GM18867 (cell line): ENCODE measurements at regions not wholly inside any gene's neighbourhood (a gene's known extent, or its start where the extent isn't known, plus 50 kb on each side); places are given as distances from the start of the nearest gene placed in this dataset.
"Not testable (repeated sequence)": the region's sequence is repeated elsewhere in the genome, so short reads cannot be mapped to it uniquely, and the experiment has no call there.

Experiments used
- ATAC-seq: cut with Tn5 transposase; IDR thresholded peaks from one replicate; pipeline ENCODE4 v1.9.1; 2021; ENCODE audit warnings: mild to moderate bottlenecking, moderate library complexity; ENCODE audit not compliant: unreplicated experiment

GRCh38 chr2:64932371-64933216 lies 56.6 kb upstream of the SLC1A4 start:
- peak; percentile 91 for ATAC-seq

- ATAC-seq = no peak
Measured at GRCh38 chr2:64934530-64934929, 54.7 kb upstream of the SLC1A4 start.

GRCh38 chr2:64936809-64937208 lies 52.4 kb upstream of the SLC1A4 start:
- ATAC-seq = no peak

GRCh38 chr2:64937314-64937686 lies 51.9 kb upstream of the SLC1A4 start:
- not testable (repeated sequence) for ATAC-seq

- peak; percentile 65 for ATAC-seq
Measured at GRCh38 chr2:64937687-64938491, 51.3 kb upstream of the SLC1A4 start.

- no peak for ATAC-seq
Measured at GRCh38 chr2:64938607-64939285, 50.5 kb upstream of the SLC1A4 start.

- ATAC-seq = peak; percentile 49
Measured at GRCh38 chr2:64939332-64939917, 49.8 kb upstream of the SLC1A4 start.
